ENCODE measurements at regions not wholly inside any gene's neighbourhood (a gene's known extent, or its start where the extent isn't known, plus 50 kb on each side); places are given as distances from the start of the nearest gene placed in this dataset.

- no peak for TF ChIP-seq CTCF (IDR thresholded peaks at IDR 0.05; ENCODE audit: insufficient read depth, low read depth, low read length, missing control alignments)
- no peak overlapping the region for H3K4me3 ChIP-seq (ENCODE audit: low read depth, low read length)
- no peak for DNase-seq (ENCODE audit: low read depth)
These were observed 458.0 kb downstream of the USP25 start for GRCh38 chr21:16187603-16188301.

GRCh38 chr21:16192902-16193301 is 463.1 kb downstream of the USP25 start:
- no peak for DNase-seq (ENCODE audit: low read depth)
- H3K4me3 ChIP-seq (ENCODE audit: low read depth, low read length): no peak overlapping the region
- no peak for TF ChIP-seq CTCF (IDR thresholded peaks at IDR 0.05; ENCODE audit: insufficient read depth, low read depth, low read length, missing control alignments)

- DNase-seq (ENCODE audit: low read depth): no peak
- H3K4me3 ChIP-seq (ENCODE audit: low read depth, low read length): no peak overlapping the region
These were observed 463.8 kb downstream of the USP25 start for GRCh38 chr21:16193496-16194094.

GRCh38 chr21:16194095-16194787 is 464.5 kb downstream of the USP25 start:
- no peak for TF ChIP-seq CTCF (IDR thresholded peaks at IDR 0.05; ENCODE audit: insufficient read depth, low read depth, low read length, missing control alignments)
- peak; percentile 2 for DNase-seq (ENCODE audit: low read depth)
- H3K4me3 ChIP-seq (ENCODE audit: low read depth, low read length): no peak overlapping the region

More at GRCh38 chr21:16193496-16194094, 463.8 kb downstream of the USP25 start:
- no peak for TF ChIP-seq CTCF (IDR thresholded peaks at IDR 0.05; ENCODE audit: insufficient read depth, low read depth, low read length, missing control alignments)

GRCh38 chr21:16194788-16195537 is 465.2 kb downstream of the USP25 start:
- TF ChIP-seq CTCF (IDR thresholded peaks at IDR 0.05; ENCODE audit: insufficient read depth, low read depth, low read length, missing control alignments): no peak
- no peak overlapping the region for H3K4me3 ChIP-seq (ENCODE audit: low read depth, low read length)
- no peak for DNase-seq (ENCODE audit: low read depth)

- DNase-seq (ENCODE audit: low read depth): no peak
- no peak overlapping the region for H3K4me3 ChIP-seq (ENCODE audit: low read depth, low read length)
- TF ChIP-seq CTCF (IDR thresholded peaks at IDR 0.05; ENCODE audit: insufficient read depth, low read depth, low read length, missing control alignments): no peak
These were observed 465.7 kb downstream of the USP25 start for GRCh38 chr21:16195538-16195910.
